Caco-2 (cell line): ENCODE measurements at regions not wholly inside any gene's neighbourhood (a gene's known extent, or its start where the extent isn't known, plus 50 kb on each side); places are given as distances from the start of the nearest gene placed in this dataset.

Source experiments
- BruUV-seq: library from RNA; stranded (reverse); fragments of 400-500 nt; replicated peaks from 2 replicates; lab custom pipeline; 2021; lab: Mats Ljungman, UMichigan
- CTCF ChIA-PET: fragments of 300-600 bp; sonication (Branson Sonifier 250); formaldehyde crosslinking; loops from one replicate; lab custom pipeline; 2022; ENCODE audit warnings: antibody characterized with exemption; lab: Charles Lee
- POLR2A ChIA-PET: fragments of 300-600 bp; sonication (Branson Sonifier 250); formaldehyde crosslinking; loops from one replicate; lab custom pipeline; 2022; ENCODE audit warnings: antibody characterized with exemption; lab: Charles Lee
- DNase-seq, 2 experiments: peaks; one replicate each; pipeline versions ENCODE4 v3.0.0 to v3.0.0-alpha.2; 2020 to 2022
- H3K27me3 ChIP-seq: replicated peaks from 2 replicates; pipeline ENCODE4 v1.6.0; 2011; ENCODE audit warnings: low read length; ENCODE audit not compliant: control insufficient read depth, insufficient read depth
- H3K36me3 ChIP-seq: 2 replicates; pipeline ENCODE4 v1.5.1; 2011; ENCODE audit warnings: low read length; ENCODE audit not compliant: control insufficient read depth, insufficient read depth
- H3K4me1 ChIP-seq: fragments of 250-450 bp; sonication (Bioruptor Pico); 2 replicates; pipeline ENCODE4 v1.5.1; 2020; ENCODE audit warnings: mild to moderate bottlenecking
- H3K4me3 ChIP-seq: 2 replicates; pipeline ENCODE4 v1.5.1; 2011; ENCODE audit warnings: low read depth, mild to moderate bottlenecking, control low read depth, low read length
- H3K9me3 ChIP-seq: fragments of 250-450 bp; sonication (Bioruptor Pico); 2 replicates; pipeline ENCODE4 v1.5.1; 2020; ENCODE audit warnings: mild to moderate bottlenecking, moderate library complexity
- H3K27ac Mint-ChIP-seq: one replicate; pipeline ENCODE4 v1.8.0; 2022; ENCODE audit warnings: mixed read lengths; ENCODE audit not compliant: unreplicated experiment
- H3K27me3 Mint-ChIP-seq: one replicate; pipeline ENCODE4 v1.8.0; 2022; ENCODE audit warnings: mixed read lengths; ENCODE audit not compliant: insufficient read depth, unreplicated experiment
- H3K36me3 Mint-ChIP-seq: one replicate; pipeline ENCODE4 v1.8.0; 2022; ENCODE audit warnings: mild to moderate bottlenecking, mixed read lengths; ENCODE audit not compliant: insufficient read depth, unreplicated experiment
- H3K4me1 Mint-ChIP-seq: one replicate; pipeline ENCODE4 v1.8.0; 2022; ENCODE audit warnings: low read depth, mixed read lengths; ENCODE audit not compliant: unreplicated experiment
- H3K4me3 Mint-ChIP-seq: one replicate; pipeline ENCODE4 v1.8.0; 2022; ENCODE audit warnings: mild to moderate bottlenecking, moderate library complexity, mixed read lengths; ENCODE audit not compliant: unreplicated experiment
- H3K9me3 Mint-ChIP-seq: one replicate; pipeline ENCODE4 v1.8.0; 2022; ENCODE audit warnings: mixed read lengths; ENCODE audit not compliant: unreplicated experiment
- intact Hi-C: fragments of 100-400 bp; cut with micrococcal nuclease; formaldehyde crosslinking; loops from one replicate; pipeline ENCODE4 v1.10.0; 2022; ENCODE audit not compliant: unreplicated experiment
- TF ChIP-seq, protein P1 (sequence below), 2 experiments: fragments of 200-600 bp in 1 of 2; IDR thresholded peaks; 1 replicate in 1 of 2; 2 replicates in 1 of 2; pipeline versions ENCODE4 v1.5.1 to v1.8.0; 2011 to 2022; ENCODE audit warnings: antibody characterized with exemption in 1 of 2, control low read depth in 1 of 2, inconsistent platforms in 1 of 2, low read depth in 1 of 2, low read length in 1 of 2, mild to moderate bottlenecking in 1 of 2, moderate library complexity in 1 of 2; ENCODE audit not compliant: insufficient read depth in 1 of 2, severe bottlenecking in 1 of 2, unreplicated experiment in 1 of 2

DNA sequence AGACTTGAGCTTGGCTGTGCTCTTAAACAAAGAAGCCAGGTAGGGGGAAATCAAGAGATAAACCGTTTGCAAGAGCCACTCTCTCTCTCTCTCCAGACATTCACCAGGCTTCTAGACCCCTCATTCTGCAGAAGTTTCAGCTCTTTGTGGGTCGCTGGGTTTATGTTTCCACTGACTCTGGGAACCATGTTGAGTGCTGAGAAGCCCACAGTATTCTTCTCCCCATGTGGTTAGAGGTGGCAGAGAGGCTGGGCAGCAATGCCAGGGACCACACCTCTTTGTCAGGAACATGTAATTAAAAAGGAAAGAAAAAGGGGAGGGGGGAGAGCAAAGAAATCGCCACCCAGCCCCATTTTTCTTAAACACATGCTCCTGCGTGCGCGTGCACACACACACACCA is 154.8 kb upstream of the SOX9 start:
- H3K4me3 Mint-ChIP-seq: no peak overlapping the region
- no peak for DNase-seq
- Histone ChIP-seq H3K4me3 (no peak overlapping the region), H3K27me3 (no peaks in the 10 kb centered on the region), H3K36me3 (no peaks in the 10 kb centered on the region), H3K4me1 (no peaks in the 10 kb centered on the region), H3K9me3 (no peaks in the 10 kb centered on the region)
- ChIA-PET CTCF (no interaction called here), POLR2A (no interaction called here)
- H3K36me3 Mint-ChIP-seq: no peaks in the 10 kb centered on the region
- TF ChIP-seq, protein P1, sequence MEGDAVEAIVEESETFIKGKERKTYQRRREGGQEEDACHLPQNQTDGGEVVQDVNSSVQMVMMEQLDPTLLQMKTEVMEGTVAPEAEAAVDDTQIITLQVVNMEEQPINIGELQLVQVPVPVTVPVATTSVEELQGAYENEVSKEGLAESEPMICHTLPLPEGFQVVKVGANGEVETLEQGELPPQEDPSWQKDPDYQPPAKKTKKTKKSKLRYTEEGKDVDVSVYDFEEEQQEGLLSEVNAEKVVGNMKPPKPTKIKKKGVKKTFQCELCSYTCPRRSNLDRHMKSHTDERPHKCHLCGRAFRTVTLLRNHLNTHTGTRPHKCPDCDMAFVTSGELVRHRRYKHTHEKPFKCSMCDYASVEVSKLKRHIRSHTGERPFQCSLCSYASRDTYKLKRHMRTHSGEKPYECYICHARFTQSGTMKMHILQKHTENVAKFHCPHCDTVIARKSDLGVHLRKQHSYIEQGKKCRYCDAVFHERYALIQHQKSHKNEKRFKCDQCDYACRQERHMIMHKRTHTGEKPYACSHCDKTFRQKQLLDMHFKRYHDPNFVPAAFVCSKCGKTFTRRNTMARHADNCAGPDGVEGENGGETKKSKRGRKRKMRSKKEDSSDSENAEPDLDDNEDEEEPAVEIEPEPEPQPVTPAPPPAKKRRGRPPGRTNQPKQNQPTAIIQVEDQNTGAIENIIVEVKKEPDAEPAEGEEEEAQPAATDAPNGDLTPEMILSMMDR (IDR thresholded peaks at IDR 0.05; ENCODE audit: insufficient read depth in 1 of 2, low read depth in 1 of 2, low read length in 1 of 2, severe bottlenecking in 1 of 2, unreplicated experiment in 1 of 2): no peak
- H3K9me3 Mint-ChIP-seq: no peaks in the 10 kb centered on the region
- no peak overlapping the region for H3K27ac Mint-ChIP-seq
- H3K27me3 Mint-ChIP-seq: no peaks in the 10 kb centered on the region
- H3K4me1 Mint-ChIP-seq: no peaks in the 10 kb centered on the region
- intact Hi-C loops: no loop called here
- BruUV-seq: no TSS peak

DNA sequence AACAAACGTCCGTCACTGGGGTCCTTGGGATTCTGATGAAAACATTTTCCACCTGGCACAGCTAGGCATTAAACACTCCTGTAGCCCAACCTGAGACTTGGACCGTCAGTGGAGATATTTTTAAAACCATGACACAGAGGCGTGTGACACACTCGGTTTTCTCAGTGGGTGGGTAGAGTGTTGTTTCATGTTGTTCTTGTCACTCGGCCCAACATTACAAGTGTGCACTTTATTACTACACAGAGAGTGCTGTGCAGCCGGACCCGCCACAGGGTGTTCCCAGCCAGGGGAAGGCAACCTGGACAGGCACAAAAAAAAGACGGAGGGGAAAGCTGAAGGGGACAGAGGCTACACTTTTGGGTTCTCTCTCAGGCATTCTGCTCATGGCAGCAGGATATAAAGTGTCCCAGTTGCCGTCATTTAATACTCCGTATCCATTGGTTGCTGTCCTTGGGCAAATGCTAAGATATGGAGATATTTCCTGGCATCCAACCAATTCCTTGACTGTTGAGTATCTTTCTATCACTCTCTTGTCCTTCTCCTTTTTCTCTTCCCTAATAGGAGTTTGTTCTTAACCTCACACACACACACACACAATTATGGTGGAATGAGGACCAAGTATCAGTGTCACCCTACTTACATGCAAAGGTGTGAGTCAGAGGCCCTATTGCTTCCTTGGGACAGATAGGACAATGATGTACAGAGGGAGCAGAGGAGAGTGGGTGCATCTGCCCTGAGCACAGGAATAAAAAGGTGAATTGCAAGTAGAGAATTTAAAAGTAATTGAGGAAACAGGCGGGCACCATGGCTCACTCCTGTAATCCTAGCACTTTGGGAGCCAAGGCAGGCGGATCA is 154.1 kb upstream of the SOX9 start:
- BruUV-seq: no TSS peak

DNA sequence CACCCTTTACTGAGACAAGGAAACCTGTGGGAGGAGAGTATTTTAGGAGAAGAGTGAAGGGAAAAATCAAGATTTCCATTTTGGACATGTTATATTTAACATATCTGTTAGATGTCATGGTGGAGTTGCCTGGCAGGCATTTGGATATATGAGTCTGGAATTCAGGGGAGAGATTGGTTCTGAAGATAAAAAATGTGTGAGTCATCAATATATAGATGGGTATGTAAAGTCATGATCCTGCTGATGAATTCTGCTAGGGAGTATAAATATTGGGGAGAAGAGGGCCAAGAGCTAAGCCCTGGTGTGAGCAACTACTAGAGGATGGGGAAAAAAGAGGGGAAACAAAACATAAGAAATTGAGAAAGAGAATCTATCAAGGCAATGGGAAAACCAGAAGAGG is 151.3 kb upstream of the SOX9 start:
- Mint-ChIP-seq H3K27ac (no peak overlapping the region), H3K27me3 (no peaks in the 10 kb centered on the region), H3K4me3 (no peak overlapping the region), H3K4me1 (no peaks in the 10 kb centered on the region), H3K9me3 (no peaks in the 10 kb centered on the region), H3K36me3 (no peaks in the 10 kb centered on the region)
- BruUV-seq: no TSS peak
- no peaks in the 10 kb centered on the region for H3K9me3 ChIP-seq
- TF ChIP-seq, protein P1 (IDR thresholded peaks at IDR 0.05; ENCODE audit: insufficient read depth in 1 of 2, low read depth in 1 of 2, low read length in 1 of 2, severe bottlenecking in 1 of 2, unreplicated experiment in 1 of 2): no peak
- no peak overlapping the region for H3K4me3 ChIP-seq
- ChIA-PET POLR2A (no interaction called here), CTCF (no interaction called here)
- 0 out of 2 replicates have a peak, but pooled peaks cover 2% of the 10 kb centered on the region for H3K4me1 ChIP-seq
- no peak for DNase-seq
- no peaks in the 10 kb centered on the region for H3K27me3 ChIP-seq
- H3K36me3 ChIP-seq: no peaks in the 10 kb centered on the region
- intact Hi-C loops: no loop called here

More for the DNA sequence above, 154.1 kb upstream of the SOX9 start:
- Histone ChIP-seq H3K4me3 (no peak overlapping the region), H3K36me3 (no peaks in the 10 kb centered on the region), H3K27me3 (no peaks in the 10 kb centered on the region), H3K9me3 (no peaks in the 10 kb centered on the region), H3K4me1 (no peaks in the 10 kb centered on the region)
- Mint-ChIP-seq H3K4me3 (no peak overlapping the region), H3K4me1 (no peaks in the 10 kb centered on the region), H3K27me3 (no peaks in the 10 kb centered on the region), H3K27ac (no peak overlapping the region), H3K36me3 (no peaks in the 10 kb centered on the region), H3K9me3 (no peaks in the 10 kb centered on the region)
- TF ChIP-seq, protein P1 (IDR thresholded peaks at IDR 0.05; ENCODE audit: insufficient read depth in 1 of 2, low read depth in 1 of 2, low read length in 1 of 2, severe bottlenecking in 1 of 2, unreplicated experiment in 1 of 2): no peak
- intact Hi-C loops: no loop called here
- no peak for DNase-seq
- ChIA-PET POLR2A (no interaction called here), CTCF (no interaction called here)
